Neural cell (in vitro differentiated cells): ENCODE measurements at regions not wholly inside any gene's neighbourhood (a gene's known extent, or its start where the extent isn't known, plus 50 kb on each side); places are given as distances from the start of the nearest gene placed in this dataset.

Source experiments
- H2AFZ ChIP-seq: fragments of 200-600, 300-800 bp; sonication (generic), shearing (Covaris generic); 2 replicates; pipeline ENCODE4 v1.6.0; 2014; ENCODE audit warnings: low read depth, mild to moderate bottlenecking, antibody characterized with exemption, low read length, moderate library complexity
- H3F3A ChIP-seq: fragments of 200-600 bp; shearing (Covaris generic); 2 replicates; pipeline ENCODE4 v1.6.1; 2016; ENCODE audit warnings: mild to moderate bottlenecking, moderate library complexity, mixed read lengths, antibody characterized with exemption, low read length; ENCODE audit not compliant: insufficient read depth, poor library complexity, severe bottlenecking
- H3K27ac ChIP-seq: fragments of 200-600, 300-800 bp; sonication (generic), shearing (Covaris generic); 2 replicates; pipeline ENCODE4 v1.5.1; 2014; ENCODE audit warnings: mild to moderate bottlenecking, low read length, moderate library complexity
- H3K27me3 ChIP-seq: fragments of 300-800, 200-600 bp; sonication (generic), shearing (Covaris generic); 2 replicates; pipeline ENCODE4 v1.6.0; 2014; ENCODE audit warnings: mild to moderate bottlenecking, low read depth, low read length, moderate library complexity; ENCODE audit not compliant: insufficient read depth
- H3K36me3 ChIP-seq: fragments of 300-800, 200-600 bp; sonication (generic), shearing (Covaris generic); 2 replicates; pipeline ENCODE4 v1.5.1; 2014; ENCODE audit warnings: mild to moderate bottlenecking, antibody characterized with exemption, low read length, moderate library complexity; ENCODE audit not compliant: insufficient read depth
- H3K4me2 ChIP-seq: fragments of 300-800, 200-600 bp; sonication (generic), shearing (Covaris generic); 2 replicates; pipeline ENCODE4 v1.6.0; 2014; ENCODE audit warnings: mild to moderate bottlenecking, low read length
- H3K4me3 ChIP-seq: fragments of 300-800, 200-600 bp; sonication (generic), shearing (Covaris generic); 2 replicates; pipeline ENCODE4 v1.5.1; 2014; ENCODE audit warnings: mild to moderate bottlenecking, low read length, moderate library complexity
- H3K79me2 ChIP-seq: fragments of 200-600 bp; shearing (Covaris generic); replicated peaks from 2 replicates; pipeline ENCODE4 v1.6.0; 2014; ENCODE audit warnings: mild to moderate bottlenecking, low read length, moderate library complexity; ENCODE audit not compliant: insufficient read depth
- H3K9ac ChIP-seq: fragments of 300-800, 200-600 bp; sonication (generic), shearing (Covaris generic); 2 replicates; pipeline ENCODE4 v1.6.1; 2016; ENCODE audit warnings: mild to moderate bottlenecking, low read length, mixed read lengths
- H3K9me2 ChIP-seq: fragments of 200-600 bp; shearing (Covaris generic); 2 replicates; pipeline ENCODE4 v1.6.1; 2016; ENCODE audit warnings: mild to moderate bottlenecking, low read length, mixed read lengths; ENCODE audit not compliant: insufficient read depth
- H3K9me3 ChIP-seq: fragments of 200-600, 300-800 bp; sonication (generic), shearing (Covaris generic); 2 replicates; pipeline ENCODE4 v1.6.1; 2016; ENCODE audit warnings: mild to moderate bottlenecking, mixed run types, low read length, moderate library complexity, mixed read lengths
- H4K20me1 ChIP-seq: fragments of 200-600 bp; shearing (Covaris generic); 2 replicates; pipeline ENCODE4 v1.6.1; 2016; ENCODE audit warnings: mild to moderate bottlenecking, mixed run types; ENCODE audit not compliant: insufficient read depth
- EP300 ChIP-seq: fragments of 450-650 bp; conservative IDR thresholded peaks from 2 replicates; pipeline ENCODE4 v1.6.1; 2014; ENCODE audit warnings: antibody characterized with exemption, mild to moderate bottlenecking, moderate library complexity; ENCODE audit not compliant: poor library complexity, severe bottlenecking
- EZH2 ChIP-seq: fragments of 200-600, 300-800 bp; shearing (Covaris generic), sonication (generic); IDR thresholded peaks from 2 replicates; pipeline ENCODE4 v1.6.1; 2014; ENCODE audit warnings: antibody characterized with exemption, low read length, borderline replicate concordance, mild to moderate bottlenecking; ENCODE audit not compliant: insufficient read depth, poor library complexity, severe bottlenecking
- MXI1 ChIP-seq: fragments of 450-650 bp; conservative IDR thresholded peaks from 2 replicates; pipeline ENCODE4 v1.6.1; 2014; ENCODE audit warnings: antibody characterized with exemption, mild to moderate bottlenecking; ENCODE audit not compliant: poor library complexity, severe bottlenecking
- POLR2AphosphoS5 ChIP-seq: IDR thresholded peaks from 2 replicates; pipeline ENCODE4 v1.6.1; 2012
- RAD21 ChIP-seq: fragments of 450-650 bp; conservative IDR thresholded peaks from 2 replicates; pipeline ENCODE4 v1.6.1; 2014; ENCODE audit warnings: antibody characterized with exemption, mild to moderate bottlenecking, moderate library complexity
- REST ChIP-seq: IDR thresholded peaks from 2 replicates; pipeline ENCODE4 v1.6.1; 2012; ENCODE audit warnings: borderline replicate concordance
- SMC3 ChIP-seq: fragments of 450-650 bp; conservative IDR thresholded peaks from 2 replicates; pipeline ENCODE4 v1.6.1; 2014; ENCODE audit warnings: antibody characterized with exemption, mild to moderate bottlenecking, moderate library complexity; ENCODE audit not compliant: poor library complexity
- TAF1 ChIP-seq: IDR thresholded peaks from 2 replicates; pipeline ENCODE4 v1.6.1; 2012; ENCODE audit warnings: low read depth
- TF ChIP-seq, protein P1 (sequence below): fragments of 450-650 bp; IDR thresholded peaks from 2 replicates; pipeline ENCODE4 v1.5.1; 2014; ENCODE audit warnings: antibody characterized with exemption, mild to moderate bottlenecking, moderate library complexity; ENCODE audit not compliant: poor library complexity, severe bottlenecking

DNA sequence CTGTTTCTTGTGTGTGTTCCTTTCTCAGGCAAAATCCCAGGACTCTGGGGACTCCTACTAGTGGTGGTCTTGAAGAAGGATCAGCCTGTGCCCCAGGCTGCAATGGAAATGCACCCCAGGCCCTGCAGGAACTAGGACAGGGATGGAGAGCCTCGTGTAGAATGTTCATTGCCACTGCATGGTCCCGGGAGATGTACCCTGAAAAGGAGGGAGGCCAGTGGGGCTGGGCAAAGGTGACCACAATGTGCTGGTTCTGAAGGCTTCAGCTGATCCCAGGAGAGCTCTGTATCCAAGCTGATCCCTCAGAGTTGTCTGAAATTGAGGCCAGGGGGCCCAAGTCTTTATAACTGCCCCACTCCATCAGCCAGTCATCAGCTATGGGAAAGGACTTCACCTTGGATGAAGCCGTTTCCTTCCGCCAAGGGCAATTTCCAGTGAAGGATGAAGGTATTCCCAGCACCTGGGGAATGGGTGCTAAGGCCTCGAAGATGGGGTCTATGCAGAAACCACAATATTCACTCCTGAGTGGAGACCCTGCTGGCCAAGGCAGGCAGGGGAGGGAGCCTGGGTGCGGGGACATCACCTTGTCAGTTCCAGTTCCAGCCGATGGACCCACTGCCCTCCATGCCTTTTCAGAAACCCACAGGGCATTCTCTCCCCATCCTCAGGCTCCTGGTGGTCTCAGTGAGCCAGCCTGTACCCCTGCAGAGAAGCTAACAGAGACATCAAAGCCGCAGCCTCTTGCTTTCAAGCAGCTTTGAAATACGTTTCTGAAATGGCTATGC is 59.9 kb upstream of the CDH5 start:
- no peaks in the 10 kb centered on the region for H3K36me3 ChIP-seq
- no peak overlapping the region for H2AFZ ChIP-seq
- no peak overlapping the region for H3K4me2 ChIP-seq
- TF ChIP-seq REST (no peak), POLR2AphosphoS5 (no peak), EZH2 (no peak), EP300 (no peak), MXI1 (no peak), RAD21 (no peak), TAF1 (no peak), SMC3 (no peak)
- H3K27me3 ChIP-seq: no peaks in the 10 kb centered on the region
- H3K9ac ChIP-seq: no peak overlapping the region
- no peaks in the 10 kb centered on the region for H3F3A ChIP-seq
- H3K27ac ChIP-seq: no peak overlapping the region
- no peaks in the 10 kb centered on the region for H3K9me3 ChIP-seq
- H4K20me1 ChIP-seq: no peaks in the 10 kb centered on the region
- no peaks in the 10 kb centered on the region for H3K79me2 ChIP-seq
- no peak overlapping the region for H3K4me3 ChIP-seq
- no peaks in the 10 kb centered on the region for H3K9me2 ChIP-seq

- H3K36me3 ChIP-seq: no peaks in the 10 kb centered on the region
- H3K4me3 ChIP-seq: no peak overlapping the region
- no peaks in the 10 kb centered on the region for H4K20me1 ChIP-seq
- no peak overlapping the region for H3K9ac ChIP-seq
- no peak for TF ChIP-seq REST
- no peak for TF ChIP-seq SMC3
- TF ChIP-seq, protein P1, sequence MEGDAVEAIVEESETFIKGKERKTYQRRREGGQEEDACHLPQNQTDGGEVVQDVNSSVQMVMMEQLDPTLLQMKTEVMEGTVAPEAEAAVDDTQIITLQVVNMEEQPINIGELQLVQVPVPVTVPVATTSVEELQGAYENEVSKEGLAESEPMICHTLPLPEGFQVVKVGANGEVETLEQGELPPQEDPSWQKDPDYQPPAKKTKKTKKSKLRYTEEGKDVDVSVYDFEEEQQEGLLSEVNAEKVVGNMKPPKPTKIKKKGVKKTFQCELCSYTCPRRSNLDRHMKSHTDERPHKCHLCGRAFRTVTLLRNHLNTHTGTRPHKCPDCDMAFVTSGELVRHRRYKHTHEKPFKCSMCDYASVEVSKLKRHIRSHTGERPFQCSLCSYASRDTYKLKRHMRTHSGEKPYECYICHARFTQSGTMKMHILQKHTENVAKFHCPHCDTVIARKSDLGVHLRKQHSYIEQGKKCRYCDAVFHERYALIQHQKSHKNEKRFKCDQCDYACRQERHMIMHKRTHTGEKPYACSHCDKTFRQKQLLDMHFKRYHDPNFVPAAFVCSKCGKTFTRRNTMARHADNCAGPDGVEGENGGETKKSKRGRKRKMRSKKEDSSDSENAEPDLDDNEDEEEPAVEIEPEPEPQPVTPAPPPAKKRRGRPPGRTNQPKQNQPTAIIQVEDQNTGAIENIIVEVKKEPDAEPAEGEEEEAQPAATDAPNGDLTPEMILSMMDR: no peak
- TF ChIP-seq RAD21: no peak
- no peak for TF ChIP-seq POLR2AphosphoS5
- TF ChIP-seq EZH2: no peak
- no peak for TF ChIP-seq TAF1
- TF ChIP-seq MXI1: no peak
- TF ChIP-seq EP300: no peak
- no peak overlapping the region for H3K4me2 ChIP-seq
- H3K9me2 ChIP-seq: no peaks in the 10 kb centered on the region
- H3K27ac ChIP-seq: no peak overlapping the region
- no peaks in the 10 kb centered on the region for H3K9me3 ChIP-seq
- no peaks in the 10 kb centered on the region for H3K27me3 ChIP-seq
- no peaks in the 10 kb centered on the region for H3K79me2 ChIP-seq
- H2AFZ ChIP-seq: no peak overlapping the region
- no peaks in the 10 kb centered on the region for H3F3A ChIP-seq
Observed at GRCh38 chr16:66304961-66305360, 61.5 kb upstream of the CDH5 start.
